OCI-LY1 (cell line): ENCODE measurements at regions not wholly inside any gene's neighbourhood (a gene's known extent, or its start where the extent isn't known, plus 50 kb on each side); places are given as distances from the start of the nearest gene placed in this dataset.

Experiments
- H2AFZ ChIP-seq: fragments of 200-600 bp; sonication (generic), shearing (Covaris generic); 2 replicates; pipeline ENCODE4 v1.6.0; 2014; ENCODE audit warnings: antibody characterized with exemption, mild to moderate bottlenecking, low read length
- H3F3A ChIP-seq: fragments of 200-600 bp; sonication (generic), shearing (Covaris generic); 2 replicates; pipeline ENCODE4 v1.6.0; 2014; ENCODE audit warnings: mild to moderate bottlenecking, antibody characterized with exemption, low read length, moderate library complexity; ENCODE audit not compliant: insufficient read depth
- H3K27ac ChIP-seq: fragments of 200-600 bp; sonication (generic); 2 replicates; pipeline ENCODE4 v1.5.1; 2014; ENCODE audit warnings: low read length, mixed run types, mild to moderate bottlenecking, low read depth; ENCODE audit not compliant: poor library complexity, severe bottlenecking
- H3K27me3 ChIP-seq: fragments of 200-600 bp; sonication (generic); 2 replicates; pipeline ENCODE4 v1.6.0; 2014; ENCODE audit warnings: antibody characterized with exemption, mild to moderate bottlenecking, low read length, moderate library complexity; ENCODE audit not compliant: insufficient read depth
- H3K36me3 ChIP-seq: fragments of 200-600 bp; sonication (generic); 2 replicates; pipeline ENCODE4 v1.6.1; 2014; ENCODE audit warnings: mild to moderate bottlenecking, antibody characterized with exemption, low read length, moderate library complexity, mixed read lengths; ENCODE audit not compliant: insufficient read depth
- H3K4me1 ChIP-seq: fragments of 200-600 bp; sonication (generic); 2 replicates; pipeline ENCODE4 v1.5.1; 2014; ENCODE audit warnings: mild to moderate bottlenecking, low read length, moderate library complexity; ENCODE audit not compliant: insufficient read depth, severe bottlenecking
- H3K4me2 ChIP-seq: fragments of 200-600 bp; sonication (generic), shearing (Covaris generic); 2 replicates; pipeline ENCODE4 v1.6.1; 2014; ENCODE audit warnings: low read length
- H3K4me3 ChIP-seq: fragments of 200-600 bp; sonication (generic); 2 replicates; pipeline ENCODE4 v1.5.1; 2014; ENCODE audit warnings: low read length, low read depth, mild to moderate bottlenecking, mixed read lengths; ENCODE audit not compliant: poor library complexity, severe bottlenecking
- H3K79me2 ChIP-seq: fragments of 200-600 bp; shearing (Covaris generic); 2 replicates; pipeline ENCODE4 v1.6.1; 2016; ENCODE audit warnings: mixed run types, low read length, mixed read lengths; ENCODE audit not compliant: insufficient read depth
- H3K9ac ChIP-seq: fragments of 200-600 bp; sonication (generic), shearing (Covaris generic); 2 replicates; pipeline ENCODE4 v1.6.1; 2014; ENCODE audit warnings: mild to moderate bottlenecking, low read length, mixed read lengths
- H3K9me2 ChIP-seq: fragments of 200-600 bp; sonication (generic), shearing (Covaris generic); 2 replicates; pipeline ENCODE4 v1.6.1; 2014; ENCODE audit warnings: low read depth, mild to moderate bottlenecking, low read length, mixed read lengths
- H3K9me3 ChIP-seq: fragments of 200-600 bp; shearing (Covaris generic); 2 replicates; pipeline ENCODE4 v1.6.1; 2014; ENCODE audit warnings: low read length, mixed read lengths
- H4K20me1 ChIP-seq: fragments of 200-600 bp; sonication (generic), shearing (Covaris generic); 2 replicates; pipeline ENCODE4 v1.6.0; 2016; ENCODE audit warnings: mild to moderate bottlenecking, low read length; ENCODE audit not compliant: insufficient read depth
- CTCF ChIP-seq: fragments of 200-600 bp; sonication (generic), shearing (Covaris generic); IDR thresholded peaks from 2 replicates; pipeline ENCODE4 v1.5.1; 2017; ENCODE audit warnings: mild to moderate bottlenecking, antibody characterized with exemption, low read length, moderate library complexity, mixed read lengths
- EZH2 ChIP-seq: fragments of 200-600 bp; sonication (generic), shearing (Covaris generic); IDR thresholded peaks from 2 replicates; pipeline ENCODE4 v1.8.0; 2017; ENCODE audit warnings: borderline replicate concordance, mixed run types, mild to moderate bottlenecking, antibody characterized with exemption, low read length, moderate library complexity, mixed read lengths

DNA sequence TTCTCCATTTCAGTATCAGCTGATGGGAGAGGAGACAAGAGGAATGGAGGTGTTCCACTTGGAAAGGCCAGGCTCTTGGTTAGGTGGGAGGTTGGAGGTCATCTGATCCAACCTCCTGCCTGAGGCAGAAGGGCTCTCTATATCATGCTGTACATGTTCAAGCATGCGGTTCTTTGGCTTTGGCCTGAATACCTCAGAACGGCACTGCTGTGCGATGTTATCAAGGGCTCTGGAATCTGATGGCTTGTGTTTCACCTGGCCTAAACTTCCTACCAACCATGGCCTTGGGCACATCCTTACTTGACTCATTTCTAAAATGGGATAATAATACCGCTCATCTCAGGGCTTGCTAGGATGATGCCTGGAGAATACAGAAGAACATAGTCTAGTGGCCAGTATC is 90.1 kb upstream of the FAM169A start:
- Histone ChIP-seq H3K9me2 (no peaks in the 10 kb centered on the region), H3K27me3 (no peaks in the 10 kb centered on the region), H3K4me3 (no peak overlapping the region), H3K36me3 (no peaks in the 10 kb centered on the region), H3K27ac (no peak overlapping the region), H3K79me2 (no peaks in the 10 kb centered on the region), H3K4me2 (no peak overlapping the region), H3K4me1 (no peaks in the 10 kb centered on the region), H3K9ac (no peak overlapping the region), H3K9me3 (no peaks in the 10 kb centered on the region), H4K20me1 (no peaks in the 10 kb centered on the region), H3F3A (no peaks in the 10 kb centered on the region), H2AFZ (no peak overlapping the region)
- TF ChIP-seq CTCF (no peak), EZH2 (no peak)

GRCh38 chr5:74954919-74955318 is 88.7 kb upstream of the FAM169A start:
- H3K9ac ChIP-seq, result no peak overlapping the region
- H3K4me3 ChIP-seq, result no peak overlapping the region
- no peaks in the 10 kb centered on the region for H3K4me1 ChIP-seq
- H3K4me2 ChIP-seq, result no peak overlapping the region
- no peaks in the 10 kb centered on the region for H3K36me3 ChIP-seq
- H3K9me2 ChIP-seq, result no peaks in the 10 kb centered on the region
- H3K27ac ChIP-seq, result no peak overlapping the region
- no peak overlapping the region for H2AFZ ChIP-seq
- H4K20me1 ChIP-seq, result no peaks in the 10 kb centered on the region
- no peaks in the 10 kb centered on the region for H3K9me3 ChIP-seq
- TF ChIP-seq CTCF (no peak), EZH2 (no peak)
- H3F3A ChIP-seq, result no peaks in the 10 kb centered on the region
- H3K79me2 ChIP-seq, result no peaks in the 10 kb centered on the region
- no peaks in the 10 kb centered on the region for H3K27me3 ChIP-seq

GRCh38 chr5:74953937-74954720 is 87.9 kb upstream of the FAM169A start:
- Histone ChIP-seq H3K9ac (no peak overlapping the region), H3K27ac (no peak overlapping the region), H2AFZ (no peak overlapping the region), H3K79me2 (no peaks in the 10 kb centered on the region), H3F3A (no peaks in the 10 kb centered on the region), H3K4me3 (no peak overlapping the region), H3K9me2 (no peaks in the 10 kb centered on the region), H3K4me1 (no peaks in the 10 kb centered on the region), H4K20me1 (no peaks in the 10 kb centered on the region), H3K36me3 (no peaks in the 10 kb centered on the region), H3K27me3 (no peaks in the 10 kb centered on the region), H3K4me2 (no peak overlapping the region), H3K9me3 (no peaks in the 10 kb centered on the region)
- TF ChIP-seq CTCF (no peak), EZH2 (no peak)
